ENCODE measurements at regions not wholly inside any gene's neighbourhood (a gene's known extent, or its start where the extent isn't known, plus 50 kb on each side); places are given as distances from the start of the nearest gene placed in this dataset.

DNA sequence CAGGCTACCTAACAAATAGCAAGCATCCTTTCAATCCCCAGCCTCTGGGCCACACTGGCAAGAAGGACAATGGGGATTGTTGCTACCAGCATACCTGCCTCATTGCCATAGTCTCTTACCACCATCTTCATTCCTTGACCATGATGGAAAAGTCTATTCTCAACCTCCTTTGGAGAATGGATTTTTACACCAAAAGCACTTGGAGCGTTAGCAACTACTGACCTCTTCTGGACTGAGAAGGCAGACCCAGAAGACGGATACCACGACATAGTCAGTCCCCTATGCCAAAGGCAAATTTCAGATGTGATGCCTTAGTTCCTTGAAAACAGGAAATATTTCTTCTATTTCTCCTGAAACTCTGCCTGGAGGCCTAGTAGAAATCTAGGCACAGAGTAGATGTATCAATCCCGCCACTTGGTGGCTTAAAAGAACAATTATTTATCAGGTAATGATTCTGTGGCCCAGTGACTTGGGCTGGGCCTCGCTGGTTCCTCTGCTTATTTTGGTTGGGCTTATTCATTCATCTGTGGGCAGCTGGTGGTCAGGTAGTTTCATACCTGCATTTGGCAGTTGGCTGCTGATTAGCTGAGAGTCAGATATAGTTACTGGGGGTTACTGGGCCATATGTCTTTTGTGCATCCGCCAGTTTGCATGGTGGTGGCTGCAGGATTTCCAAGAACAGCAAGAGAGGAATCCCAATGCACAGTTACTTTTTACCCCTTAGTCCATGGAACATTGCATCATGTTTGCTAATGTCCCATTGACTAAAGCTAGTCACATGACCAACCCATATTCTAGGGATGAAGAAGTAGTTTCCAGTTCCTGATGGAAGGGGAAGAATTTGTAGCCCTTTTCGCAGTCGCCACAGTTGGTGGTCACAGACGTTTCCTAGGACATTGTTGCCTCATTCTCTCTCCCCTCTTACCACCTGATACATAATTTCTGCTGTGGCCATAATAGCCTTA, 75.2 kb downstream of the DHCR7 start:
- DNase-seq (no peak), ATAC-seq (peak in 3 of 4 donors; percentile 45 to 56 (median 52)), FAIRE-seq (no peak)
- TF ChIP-seq, protein P1, sequence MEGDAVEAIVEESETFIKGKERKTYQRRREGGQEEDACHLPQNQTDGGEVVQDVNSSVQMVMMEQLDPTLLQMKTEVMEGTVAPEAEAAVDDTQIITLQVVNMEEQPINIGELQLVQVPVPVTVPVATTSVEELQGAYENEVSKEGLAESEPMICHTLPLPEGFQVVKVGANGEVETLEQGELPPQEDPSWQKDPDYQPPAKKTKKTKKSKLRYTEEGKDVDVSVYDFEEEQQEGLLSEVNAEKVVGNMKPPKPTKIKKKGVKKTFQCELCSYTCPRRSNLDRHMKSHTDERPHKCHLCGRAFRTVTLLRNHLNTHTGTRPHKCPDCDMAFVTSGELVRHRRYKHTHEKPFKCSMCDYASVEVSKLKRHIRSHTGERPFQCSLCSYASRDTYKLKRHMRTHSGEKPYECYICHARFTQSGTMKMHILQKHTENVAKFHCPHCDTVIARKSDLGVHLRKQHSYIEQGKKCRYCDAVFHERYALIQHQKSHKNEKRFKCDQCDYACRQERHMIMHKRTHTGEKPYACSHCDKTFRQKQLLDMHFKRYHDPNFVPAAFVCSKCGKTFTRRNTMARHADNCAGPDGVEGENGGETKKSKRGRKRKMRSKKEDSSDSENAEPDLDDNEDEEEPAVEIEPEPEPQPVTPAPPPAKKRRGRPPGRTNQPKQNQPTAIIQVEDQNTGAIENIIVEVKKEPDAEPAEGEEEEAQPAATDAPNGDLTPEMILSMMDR (IDR thresholded peaks at IDR 0.05): peak in 1 of 4 donors; percentile 22
- Histone ChIP-seq H3K36me3 (no peaks in the 10 kb centered on the region), H3K4me1 (no peaks in the 10 kb centered on the region), H3K4me3 (no peak overlapping the region), H3K27ac (no peak overlapping the region), H3K27me3 (no peaks in the 10 kb centered on the region), H3K9me3 (no peaks in the 10 kb centered on the region)
- intact Hi-C loops (cut with DNase I): no loop called here
- WGBS, 2 donors: 75 to 76% methylated on average over 9 of the region's 9 CpGs

DNA sequence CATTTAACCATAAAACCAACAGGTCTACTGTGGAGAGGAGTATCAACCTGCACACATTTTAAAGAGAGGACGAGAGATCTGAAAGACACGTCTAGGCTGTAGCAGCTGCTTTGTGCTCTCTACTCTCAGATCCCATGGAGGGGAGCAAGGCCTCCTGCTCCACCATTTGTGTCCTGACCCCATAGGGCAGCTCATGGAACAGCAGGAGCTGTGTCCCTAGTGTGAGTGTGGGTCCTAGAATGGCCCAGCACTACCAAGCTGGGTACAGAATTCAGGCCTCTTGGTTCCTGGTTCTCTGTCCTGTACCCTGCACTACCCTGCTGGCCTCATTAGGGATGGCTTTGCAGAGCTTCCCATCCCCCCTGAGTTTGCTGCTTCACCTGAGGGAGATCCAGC, 76.5 kb downstream of the DHCR7 start:
- H3K4me3 ChIP-seq: no peak overlapping the region
- TF ChIP-seq, protein P1 (IDR thresholded peaks at IDR 0.05): no peak
- no peak overlapping the region for H3K27ac ChIP-seq
- no peaks in the 10 kb centered on the region for H3K9me3 ChIP-seq
- DNase-seq: no peak
- WGBS, 2 donors: 70 to 86% methylated on average over 2 of the region's 2 CpGs
- intact Hi-C loops (cut with DNase I): no loop called here
- H3K27me3 ChIP-seq: no peaks in the 10 kb centered on the region
- no peaks in the 10 kb centered on the region for H3K4me1 ChIP-seq
- ATAC-seq: no peak
- no peaks in the 10 kb centered on the region for H3K36me3 ChIP-seq
- FAIRE-seq: no peak

DNA sequence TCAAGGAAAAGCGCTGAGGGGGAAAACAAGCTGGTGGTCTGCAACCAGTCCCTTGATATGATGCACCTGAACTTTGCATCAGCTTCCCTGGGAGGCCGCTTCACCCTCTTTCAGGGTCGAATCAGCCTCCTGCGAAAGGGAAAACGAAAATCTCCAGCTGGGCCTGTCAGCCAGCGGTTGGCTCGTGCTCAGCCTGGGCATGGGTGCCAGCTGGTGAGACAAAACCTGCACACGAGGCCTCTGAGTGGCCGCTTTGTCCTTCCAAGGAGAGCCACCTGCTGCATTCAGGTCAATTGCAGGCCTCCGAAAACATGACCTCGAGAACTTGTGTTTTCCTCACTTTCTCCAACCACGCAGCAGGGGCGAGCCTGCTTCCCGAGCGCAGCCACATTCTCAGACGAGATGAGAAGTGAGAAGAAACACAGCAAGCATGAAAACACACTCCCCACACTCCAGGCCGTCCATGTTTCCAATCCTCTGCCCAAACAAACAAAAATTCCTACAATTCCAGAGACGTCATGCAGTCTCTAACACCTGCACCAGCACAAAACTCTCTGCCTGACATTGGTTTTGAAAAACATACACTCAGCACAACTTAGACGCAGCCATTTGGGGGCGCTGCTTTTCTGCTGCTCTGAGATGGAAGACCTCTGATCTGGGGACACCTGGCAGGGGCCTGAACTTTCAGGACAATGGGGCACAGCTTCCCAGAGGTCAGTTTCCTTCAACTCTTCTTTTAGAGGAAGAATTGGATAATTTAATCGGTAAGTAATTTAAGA, 77.1 kb downstream of the DHCR7 start:
- FAIRE-seq (no peak), ATAC-seq (no peak), DNase-seq (no peak)
- no peak overlapping the region for H3K4me3 ChIP-seq
- no peaks in the 10 kb centered on the region for H3K4me1 ChIP-seq
- no peak overlapping the region for H3K27ac ChIP-seq
- no peaks in the 10 kb centered on the region for H3K27me3 ChIP-seq
- intact Hi-C loops (cut with DNase I): no loop called here
- no peaks in the 10 kb centered on the region for H3K36me3 ChIP-seq
- no peaks in the 10 kb centered on the region for H3K9me3 ChIP-seq
- WGBS, 2 donors: 76 to 79% methylated on average over 21 of the region's 21 CpGs
- TF ChIP-seq, protein P1 (IDR thresholded peaks at IDR 0.05): no peak

DNA sequence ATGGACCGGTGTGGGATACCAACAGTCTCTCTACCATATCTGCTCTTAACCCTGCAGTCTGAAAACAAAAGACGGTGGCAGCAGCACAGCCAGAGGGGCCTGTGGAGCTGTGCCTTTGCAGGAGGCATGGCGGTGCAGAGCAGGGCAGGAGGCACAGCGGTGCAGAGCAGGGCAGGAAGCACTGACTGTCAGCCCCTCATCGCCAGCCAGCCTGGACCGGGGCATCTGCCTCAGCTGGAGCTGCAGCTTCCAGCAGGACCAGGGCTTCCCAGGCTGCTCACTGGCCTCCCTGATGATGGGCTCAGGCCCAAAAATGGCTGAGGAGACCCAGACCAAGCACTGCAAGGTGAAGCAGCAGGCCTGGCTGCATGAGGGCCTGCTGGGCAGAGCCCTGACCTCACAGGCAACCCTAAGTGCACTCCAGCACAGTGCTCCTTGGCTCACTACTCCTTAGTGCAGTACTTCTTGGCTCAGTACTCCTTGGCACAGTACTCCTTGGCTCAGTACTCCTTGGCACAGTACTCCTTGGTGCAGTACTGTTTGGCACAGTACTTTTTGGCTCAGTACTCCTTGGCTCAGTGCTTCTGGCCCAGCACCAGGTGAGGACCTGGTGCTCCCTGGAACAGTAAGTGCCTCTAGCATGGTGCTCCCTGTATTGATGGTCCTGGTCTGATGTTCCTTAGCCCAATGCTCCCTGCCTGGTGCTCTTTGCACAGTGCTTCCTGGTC, 78.0 kb downstream of the DHCR7 start:
- Histone ChIP-seq H3K27me3 (no peaks in the 10 kb centered on the region), H3K27ac (no peak overlapping the region), H3K36me3 (no peaks in the 10 kb centered on the region), H3K9me3 (no peaks in the 10 kb centered on the region), H3K4me3 (no peak overlapping the region), H3K4me1 (no peaks in the 10 kb centered on the region)
- ATAC-seq (no peak), FAIRE-seq (no peak), DNase-seq (no peak)
- intact Hi-C loops (cut with DNase I): no loop called here
- 85 to 91% methylated on average over 6 of the region's 6 CpGs for WGBS, 2 donors
- TF ChIP-seq, protein P1 (IDR thresholded peaks at IDR 0.05): no peak
